GM18498 (cell line): ENCODE measurements at regions not wholly inside any gene's neighbourhood (a gene's known extent, or its start where the extent isn't known, plus 50 kb on each side); places are given as distances from the start of the nearest gene placed in this dataset.
"Not testable (repeated sequence)": the region's sequence is repeated elsewhere in the genome, so short reads cannot be mapped to it uniquely, and the experiment has no call there.

ENCODE experiments used
- ATAC-seq: cut with Tn5 transposase; IDR thresholded peaks from one replicate; pipeline ENCODE4 v1.9.1; 2021; ENCODE audit warnings: mild to moderate bottlenecking, moderate library complexity; ENCODE audit not compliant: unreplicated experiment

DNA sequence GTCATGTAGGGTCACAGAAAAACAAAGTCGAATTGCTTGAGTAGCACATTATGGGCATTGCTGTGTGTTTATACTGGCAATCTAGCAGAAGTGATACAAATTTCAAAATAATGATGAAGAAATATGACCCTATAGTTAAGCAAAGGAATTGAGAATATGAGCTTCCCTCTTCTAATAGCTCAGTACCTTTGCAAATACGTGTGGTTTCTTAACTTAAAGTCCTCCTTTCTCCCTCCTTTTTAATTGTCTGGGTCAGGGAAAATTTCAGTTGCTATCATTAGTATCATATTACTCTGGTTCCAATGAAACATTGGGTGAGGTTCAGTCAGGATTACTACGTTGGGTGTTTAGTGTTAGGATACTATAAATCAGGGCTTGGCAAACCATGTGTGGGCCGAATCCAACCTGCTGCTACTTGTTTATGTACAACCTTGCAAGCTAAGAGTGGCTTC lies 166.8 kb upstream of the CARMIL1 start:
- ATAC-seq: no peak

DNA sequence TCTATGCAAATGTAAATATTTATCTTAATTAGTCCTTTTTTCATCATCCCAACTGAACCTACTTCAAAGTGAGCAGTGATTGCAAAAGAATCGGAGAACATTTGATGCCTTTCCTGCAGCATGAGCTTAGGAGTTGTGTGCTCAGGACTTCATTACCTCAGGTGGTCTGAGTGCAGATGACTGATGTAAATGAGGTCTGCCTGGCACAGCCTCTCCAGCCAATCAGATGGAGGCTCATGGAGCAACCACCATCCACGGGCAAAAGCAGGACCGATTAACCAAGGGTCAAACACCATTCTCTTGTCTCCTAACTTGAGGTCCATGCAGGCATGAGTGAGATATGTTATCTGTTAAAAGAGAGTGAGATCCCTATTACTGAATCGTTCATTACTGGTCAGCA lies 165.7 kb upstream of the CARMIL1 start:
- ATAC-seq: no peak

DNA sequence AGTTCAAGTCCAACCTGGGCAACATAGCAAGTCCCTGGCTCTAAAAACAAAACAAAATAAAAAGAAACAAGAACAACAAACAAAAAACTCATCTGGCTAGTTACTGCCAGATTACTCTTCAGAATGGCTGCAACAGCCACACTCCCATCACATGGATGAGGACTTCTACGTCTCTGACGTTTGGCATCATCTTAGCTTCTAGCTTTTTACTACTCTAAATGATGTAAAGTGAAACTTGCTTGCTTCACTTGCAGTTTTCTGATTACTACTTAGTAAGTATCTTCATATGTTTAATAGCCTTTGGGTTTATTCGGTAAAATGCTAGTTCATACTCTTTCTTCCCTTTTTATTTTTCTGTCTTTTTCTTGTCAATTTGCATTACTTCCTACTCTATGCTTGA lies 161.1 kb upstream of the CARMIL1 start:
- no peak for ATAC-seq

DNA sequence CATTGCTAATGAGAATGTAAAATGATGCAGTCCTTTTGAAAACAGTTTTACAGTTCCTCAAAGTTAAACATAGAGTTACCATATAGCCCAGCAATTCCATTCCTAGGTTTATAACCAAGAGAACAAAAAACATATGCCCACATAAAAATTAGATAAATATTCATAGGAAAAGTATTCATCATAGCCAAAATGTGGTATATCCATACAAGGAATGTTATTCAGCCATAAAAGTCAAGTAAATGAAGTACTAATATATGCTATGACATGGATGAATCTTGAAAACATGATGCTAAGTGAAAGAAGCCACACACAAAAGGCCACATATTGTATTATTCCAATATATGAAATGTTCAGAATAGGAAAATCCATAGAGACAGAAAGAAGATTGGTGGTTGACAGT lies 158.0 kb upstream of the CARMIL1 start:
- ATAC-seq: no peak

DNA sequence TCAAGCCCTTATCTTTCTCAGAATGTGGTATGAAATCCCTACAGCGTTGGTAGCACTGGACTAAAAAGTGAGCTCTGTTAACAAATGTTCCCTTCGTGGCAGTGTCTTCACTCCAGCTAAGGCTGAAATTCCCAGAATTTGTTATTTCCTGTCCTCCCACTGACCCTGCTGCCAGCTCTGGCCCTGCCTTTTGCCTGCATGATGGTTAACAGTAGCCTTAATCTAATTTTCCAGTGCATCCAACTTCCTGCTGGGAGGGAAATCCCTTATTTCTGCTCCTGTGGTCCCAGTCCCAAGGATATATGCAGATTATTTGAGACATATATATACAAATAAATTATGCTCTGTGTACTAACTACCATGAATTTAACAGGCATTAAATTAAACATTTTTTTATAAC lies 157.2 kb upstream of the CARMIL1 start:
- no peak for ATAC-seq

DNA sequence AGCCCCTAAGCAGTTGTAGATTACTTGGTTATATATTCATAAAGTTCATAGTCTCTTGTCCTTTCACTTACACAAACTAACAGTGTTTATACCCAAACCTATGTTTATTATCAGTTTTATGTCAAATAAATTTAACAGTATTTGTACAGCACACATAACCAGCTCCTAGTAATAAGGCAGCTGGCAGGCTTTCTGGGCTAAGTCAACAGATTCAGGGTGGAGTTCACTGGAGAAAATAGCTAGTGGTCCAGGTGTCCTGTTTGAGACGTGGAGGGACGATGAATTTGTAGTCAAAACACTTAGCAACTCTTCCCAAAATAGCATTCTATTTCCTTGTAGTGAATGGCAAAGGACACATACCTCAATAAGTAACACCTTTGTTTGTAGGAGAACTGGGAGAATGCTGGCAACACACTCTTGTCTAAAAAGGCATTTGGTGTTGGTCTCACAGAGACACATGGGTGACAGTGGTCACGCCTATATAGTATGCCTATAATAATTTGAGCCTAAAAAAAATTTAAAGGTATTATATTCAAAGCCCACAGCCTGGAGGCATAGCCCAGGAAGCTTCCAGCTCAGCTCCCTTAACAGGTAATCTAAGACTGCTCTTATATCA lies 156.4 kb upstream of the CARMIL1 start:
- ATAC-seq: no peak

DNA sequence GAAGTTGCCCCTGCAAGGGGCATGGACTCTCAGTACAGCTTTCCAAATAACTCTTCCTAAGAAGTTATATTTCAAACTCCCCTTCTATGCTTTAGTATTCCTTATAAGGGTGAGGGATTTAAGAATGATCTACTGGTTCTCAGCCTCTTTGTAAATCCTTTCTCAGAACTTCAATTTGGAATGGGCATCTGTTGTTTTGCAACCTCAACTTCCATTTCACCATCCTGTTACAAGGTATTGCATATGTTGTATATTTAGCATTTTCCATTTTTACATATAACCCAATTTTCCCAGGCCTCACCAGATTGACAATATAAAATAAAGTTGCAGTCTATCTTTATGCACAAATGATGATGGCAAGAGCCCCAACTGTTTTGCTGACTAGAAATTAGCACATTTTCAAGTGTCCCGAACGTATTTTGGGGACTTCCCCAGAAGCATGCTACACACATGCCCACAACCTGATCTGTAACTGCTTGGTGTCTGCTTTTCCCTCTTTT lies 154.9 kb upstream of the CARMIL1 start:
- ATAC-seq: no peak

DNA sequence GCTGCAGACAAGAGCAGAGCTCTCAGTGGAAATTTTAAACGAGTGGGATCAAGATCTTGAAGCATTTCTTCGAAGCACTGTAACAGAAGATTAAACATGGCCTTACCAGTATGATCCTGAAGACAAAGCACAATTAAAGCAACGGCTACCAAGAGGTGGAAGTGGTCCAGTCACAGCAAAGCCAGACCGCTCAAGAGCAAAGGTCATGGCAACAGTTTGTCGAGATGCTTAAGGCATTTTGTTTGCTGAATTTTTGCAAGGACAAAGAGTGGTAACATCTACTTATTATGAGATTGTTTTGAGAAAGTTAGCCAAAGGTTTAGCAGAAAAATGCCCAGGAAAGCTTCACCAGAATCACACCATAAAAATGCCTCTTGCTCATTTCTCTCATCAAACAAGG lies 153.4 kb upstream of the CARMIL1 start:
- ATAC-seq: no peak

DNA sequence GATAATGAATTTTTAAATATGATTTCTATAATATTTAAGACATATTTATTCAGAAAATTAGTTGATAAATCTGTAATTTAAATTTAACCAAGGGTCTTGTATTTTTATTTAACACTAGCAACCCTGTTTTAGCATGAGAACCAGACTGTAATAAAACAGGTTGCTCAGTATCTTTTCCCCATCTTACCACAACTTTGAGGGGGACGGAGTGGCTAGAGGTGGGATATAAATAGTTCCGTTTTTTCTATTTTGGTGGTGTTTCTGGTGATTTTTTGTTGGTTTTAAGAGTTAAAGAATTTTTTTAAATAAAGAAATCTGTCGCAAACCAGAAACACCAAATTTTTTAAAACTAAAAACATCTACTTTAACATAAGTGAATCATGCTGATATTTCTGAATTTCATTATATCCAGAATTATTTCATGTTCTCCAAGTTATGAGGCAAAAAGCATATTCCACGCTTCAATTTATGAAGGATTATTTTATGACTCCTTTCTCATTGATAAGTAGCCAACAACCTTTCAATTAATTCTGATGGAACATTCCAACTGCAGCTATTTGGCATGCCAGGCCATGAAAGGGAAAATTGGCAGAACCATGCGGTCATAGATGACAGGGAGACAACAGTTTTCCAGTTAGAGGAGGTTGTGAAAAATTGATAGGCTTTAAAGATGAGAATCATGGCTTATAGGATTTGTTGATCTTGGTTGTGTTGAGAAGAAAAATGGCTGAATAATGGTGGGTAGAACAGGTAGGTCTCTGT lies 151.9 kb upstream of the CARMIL1 start:
- ATAC-seq: no peak

DNA sequence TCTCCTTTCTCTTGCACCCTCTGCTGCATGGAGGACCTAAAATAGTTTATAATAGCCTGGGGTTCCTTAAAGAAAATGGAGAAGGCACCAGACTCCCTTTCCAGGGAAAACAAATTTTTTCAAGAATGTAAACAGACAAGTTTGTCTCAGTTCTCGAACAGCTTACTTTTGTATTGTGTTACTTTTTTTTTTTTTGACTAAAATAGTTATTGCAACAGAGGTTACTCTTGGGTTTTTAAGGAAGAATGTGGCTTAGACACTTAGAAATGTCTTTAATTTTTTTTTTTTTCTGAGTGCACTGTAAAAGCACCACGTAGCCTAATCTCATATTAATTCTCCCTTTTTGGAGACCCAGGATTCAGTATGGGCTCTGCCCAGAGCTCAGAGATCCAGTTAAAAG lies 148.7 kb upstream of the CARMIL1 start:
- no peak for ATAC-seq

DNA sequence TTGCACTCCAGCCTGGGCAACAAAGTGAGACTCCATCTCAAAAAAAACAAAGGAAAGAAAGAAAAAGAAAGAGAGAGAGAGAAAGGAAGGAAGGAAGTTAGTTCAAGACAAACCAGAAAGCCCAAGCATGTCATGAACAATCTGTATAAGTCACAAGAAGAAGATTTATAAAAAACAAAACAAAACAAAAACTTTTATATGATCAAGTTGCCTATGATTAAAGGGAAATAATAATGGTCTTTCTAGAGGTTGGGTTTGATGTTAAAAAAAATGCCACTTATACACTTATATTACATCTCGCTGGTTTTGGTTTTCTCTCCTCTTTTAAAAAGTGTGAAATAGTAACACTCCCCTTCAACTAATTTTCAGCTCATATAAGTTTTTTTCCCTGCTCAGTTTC lies 146.2 kb upstream of the CARMIL1 start:
- no peak for ATAC-seq

DNA sequence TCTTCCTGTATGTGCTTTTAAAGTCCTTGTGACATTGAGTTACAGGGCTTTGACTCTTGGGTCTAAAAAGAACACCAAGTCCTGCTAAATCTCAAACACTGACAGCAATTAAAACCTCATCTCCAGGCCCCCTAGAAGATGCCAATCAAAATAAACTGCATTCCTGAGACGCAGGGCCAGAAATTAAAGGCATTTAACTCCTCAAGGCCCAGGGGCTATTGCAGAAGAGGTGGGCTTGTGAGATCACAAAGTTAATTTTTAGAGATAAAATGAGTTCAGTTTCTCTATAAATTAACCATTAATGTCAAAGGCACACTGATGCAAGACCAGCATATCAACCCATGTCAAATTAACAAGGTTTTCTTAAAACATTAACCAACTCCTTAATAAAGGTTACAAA lies 145.6 kb upstream of the CARMIL1 start:
- no peak for ATAC-seq

DNA sequence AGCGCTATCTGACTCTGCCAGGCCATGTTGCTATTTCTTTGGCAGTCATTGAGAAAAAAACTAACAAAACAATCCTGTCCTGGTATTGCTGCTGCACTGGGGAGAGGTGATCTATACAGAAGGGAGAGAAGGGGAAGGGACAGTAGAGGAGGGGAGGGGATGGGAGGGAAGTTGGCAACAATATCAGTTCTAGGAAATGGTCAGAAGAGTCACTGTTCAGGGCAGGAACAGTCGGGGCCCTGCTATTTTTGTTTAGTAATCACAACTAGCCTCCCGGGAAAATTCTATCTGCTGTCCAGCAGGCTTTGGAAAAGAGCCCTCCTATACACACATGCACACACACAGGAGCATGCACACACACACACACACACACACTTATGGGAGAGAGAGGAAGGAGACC lies 142.3 kb upstream of the CARMIL1 start:
- ATAC-seq: no peak

DNA sequence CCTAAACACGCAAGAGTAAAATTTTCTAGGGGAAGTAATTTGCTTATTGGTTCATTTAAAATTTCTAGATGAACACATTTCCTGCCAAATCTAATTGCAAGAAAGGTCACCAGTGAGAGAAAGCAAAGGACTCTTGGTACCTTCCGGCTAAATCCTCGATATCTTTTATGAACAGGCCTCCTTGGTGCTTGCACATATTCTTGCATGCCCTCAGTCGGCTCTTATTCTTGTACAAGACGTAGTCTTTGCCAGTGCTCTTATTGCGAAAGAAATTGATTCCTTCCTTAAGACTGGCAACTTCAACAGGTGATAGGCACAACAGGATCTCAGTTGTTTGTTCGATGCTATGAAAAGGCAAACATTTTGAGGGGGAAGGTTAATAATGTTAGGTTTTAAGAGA lies 141.7 kb upstream of the CARMIL1 start:
- peak; percentile 24 for ATAC-seq

DNA sequence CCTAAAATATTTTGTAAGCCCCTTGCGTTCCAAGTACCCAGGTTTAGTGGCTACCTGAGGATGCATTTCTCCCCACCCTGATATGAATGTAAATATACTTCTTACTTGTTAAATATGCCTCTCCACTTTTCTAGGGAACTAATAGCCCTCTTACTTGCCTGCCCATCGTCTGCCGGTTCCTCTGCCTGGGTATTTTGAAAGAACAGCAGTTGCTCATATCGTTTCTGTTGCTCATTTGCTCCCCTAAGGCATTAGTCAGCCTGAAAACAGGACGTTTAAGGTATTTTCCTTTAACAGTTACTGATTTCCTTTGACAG lies 141.3 kb upstream of the CARMIL1 start:
- no peak for ATAC-seq

DNA sequence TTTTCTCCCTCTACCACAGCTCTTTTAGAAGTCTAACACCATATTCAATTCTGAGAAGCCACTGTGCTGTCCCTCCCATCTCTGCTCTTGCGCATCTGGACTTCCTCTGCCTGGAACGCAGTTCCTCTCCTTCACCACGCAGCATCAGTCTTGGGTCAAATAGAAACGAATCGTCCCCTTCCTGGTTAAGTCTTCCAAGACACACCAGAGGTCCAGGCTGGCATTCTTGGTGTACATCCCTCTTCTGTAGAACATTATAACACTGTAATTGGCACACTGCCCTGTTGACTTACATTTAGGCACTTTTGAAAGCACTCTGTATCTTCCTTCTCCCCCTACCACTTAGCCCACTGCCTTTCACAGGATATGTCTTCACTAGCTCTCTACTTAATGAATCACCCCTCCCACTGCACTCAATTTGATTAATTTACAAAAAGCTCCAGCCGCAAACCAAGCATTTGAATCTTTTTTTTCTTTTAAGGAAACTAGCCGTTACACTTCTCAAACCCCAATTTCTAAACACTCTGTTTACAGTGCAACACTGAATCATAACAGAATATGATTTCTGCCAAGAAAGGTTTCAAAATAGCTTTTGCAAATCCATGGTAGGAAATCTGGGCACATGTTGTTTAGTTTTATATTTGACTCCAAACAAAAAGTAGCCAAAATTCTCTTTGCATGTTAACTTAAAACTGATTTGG lies 140.8 kb upstream of the CARMIL1 start:
- ATAC-seq: peak; percentile 91

DNA sequence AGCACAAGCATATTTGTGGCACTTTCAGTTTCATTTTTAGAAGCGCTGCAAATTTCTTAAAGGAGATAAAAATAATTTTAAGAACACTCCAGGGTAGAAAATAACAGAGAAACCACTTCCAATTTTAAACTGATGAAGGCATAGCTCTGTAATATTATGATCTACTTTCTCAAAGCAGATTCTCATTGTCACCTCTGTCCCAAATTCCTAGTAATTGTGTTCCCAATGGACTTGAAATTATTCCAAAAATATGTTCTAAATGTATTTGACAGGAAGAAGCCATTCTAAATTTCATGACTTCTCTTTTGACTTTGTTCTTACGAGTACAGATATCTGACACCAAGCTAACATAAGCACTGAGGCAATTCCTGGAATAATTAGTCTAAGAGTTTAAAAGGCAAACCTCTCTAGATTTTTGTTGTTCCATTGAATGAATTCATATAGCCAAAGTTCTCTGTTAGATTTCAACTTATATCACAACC lies 140.2 kb upstream of the CARMIL1 start:
- peak; percentile 13 for ATAC-seq

DNA sequence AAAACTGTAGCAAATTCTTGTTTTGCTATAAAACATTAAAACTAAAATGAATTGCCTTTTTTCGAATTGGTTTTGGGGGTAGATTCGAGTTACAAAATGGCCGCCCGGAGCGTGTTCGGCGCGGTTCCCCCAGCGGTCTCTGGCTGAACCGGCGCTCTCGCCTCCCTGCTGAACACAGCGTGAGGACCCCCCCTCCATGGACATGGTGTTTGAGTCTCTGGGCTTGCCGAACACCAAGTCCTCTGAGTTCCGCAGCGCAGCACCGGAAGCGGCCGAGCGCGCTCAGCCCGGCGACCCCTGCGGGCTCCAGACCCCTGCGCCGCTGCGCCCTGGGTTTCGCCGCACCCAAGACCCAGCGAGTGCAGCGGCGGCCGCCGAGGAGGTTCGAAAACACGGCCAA lies 139.6 kb upstream of the CARMIL1 start:
- ATAC-seq: not testable (repeated sequence)

DNA sequence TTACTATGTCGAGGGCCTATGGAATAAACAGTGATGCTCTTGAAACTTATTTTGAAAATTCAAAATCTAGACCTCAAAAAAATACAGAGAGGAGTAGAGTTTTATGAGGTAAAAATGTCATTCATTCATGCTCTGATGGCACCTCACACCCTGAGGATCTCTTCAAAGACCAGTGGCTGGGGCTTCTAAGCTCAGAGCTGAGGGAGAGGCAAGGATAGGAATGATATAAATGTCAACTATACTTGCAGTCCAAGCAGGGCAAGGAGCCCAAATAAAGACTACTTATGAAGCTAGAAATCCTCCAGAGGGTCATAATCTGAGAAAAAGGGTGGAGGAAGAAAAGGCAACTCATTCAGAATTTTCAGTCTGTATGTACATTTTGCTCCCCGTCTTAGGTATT lies 136.7 kb upstream of the CARMIL1 start:
- ATAC-seq: no peak

DNA sequence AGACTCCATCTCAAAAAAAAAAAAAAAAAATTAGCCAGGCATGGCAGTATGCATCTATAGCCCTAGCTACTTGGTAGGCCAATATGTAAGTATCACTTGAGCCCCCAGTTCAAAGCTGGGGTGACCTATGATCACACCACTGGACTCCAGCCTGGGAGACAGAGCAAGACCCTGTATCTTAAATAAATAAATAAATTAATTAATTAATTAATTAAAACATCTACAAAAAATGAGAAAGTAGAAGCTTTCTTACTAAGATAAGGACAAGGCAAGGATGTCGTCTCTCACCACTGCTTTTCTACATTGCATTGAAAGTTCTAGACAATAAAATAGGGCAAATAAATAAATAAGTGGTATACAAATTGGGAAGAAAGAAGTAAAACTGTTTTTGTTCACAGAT lies 134.3 kb upstream of the CARMIL1 start:
- ATAC-seq: no peak

DNA sequence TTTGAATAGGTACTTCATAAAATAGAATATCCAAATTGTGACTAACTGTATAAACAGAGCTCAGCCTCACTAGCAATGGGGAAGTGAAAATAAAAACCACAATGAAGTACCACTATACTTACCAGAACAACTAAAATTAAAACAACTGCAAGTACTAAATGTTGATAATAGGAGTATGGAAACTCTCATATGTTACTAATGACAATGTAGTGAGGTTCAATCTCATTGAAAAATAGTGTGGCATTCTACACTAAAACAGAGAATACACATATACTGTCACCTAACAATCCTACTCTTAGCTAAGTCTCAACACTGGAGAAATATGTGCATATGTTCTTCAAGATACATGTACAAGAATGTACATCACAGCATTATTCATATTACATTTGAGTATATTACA lies 132.0 kb upstream of the CARMIL1 start:
- ATAC-seq: peak; percentile 97

DNA sequence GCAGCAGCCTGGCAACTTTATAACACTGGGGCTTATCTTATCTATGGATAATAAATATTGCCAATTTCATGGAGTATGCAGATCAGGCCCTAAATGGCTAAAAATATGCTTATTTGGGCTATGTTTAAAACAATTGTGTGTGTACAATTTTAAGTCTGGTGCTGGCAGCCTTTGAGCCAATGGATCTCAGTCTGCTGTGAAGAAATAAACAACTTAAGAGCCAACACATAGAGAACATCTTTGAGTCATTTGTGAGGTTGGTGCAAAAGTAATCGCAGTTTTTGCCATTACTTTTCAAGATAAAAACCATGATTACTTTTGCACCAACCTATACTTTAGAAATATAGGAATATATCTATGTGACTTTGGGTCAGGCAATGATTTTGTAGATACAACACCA lies 129.1 kb upstream of the CARMIL1 start:
- no peak for ATAC-seq
